Stomach (tissue), 8 donors: ENCODE measurements at regions not wholly inside any gene's neighbourhood (a gene's known extent, or its start where the extent isn't known, plus 50 kb on each side); places are given as distances from the start of the nearest gene placed in this dataset.

Source experiments
- DNase-seq, 2 donors: peaks; one replicate each; pipeline versions ENCODE4 v3.0.0 to v3.0.0-alpha.2; 2013 to 2019
- H3K27ac ChIP-seq, 5 donors: fragments of 200-600 bp in 4 of 5; sonication (generic) in 4 of 5; one replicate each; pipeline ENCODE4 v1.5.1; 2013 to 2019; ENCODE audit warnings: mild to moderate bottlenecking in 1 of 5, moderate library complexity in 1 of 5
- H3K27me3 ChIP-seq, 3 donors: fragments of 200-600 bp; sonication (generic); one replicate each; pipeline ENCODE4 v1.5.1; 2017 to 2019; ENCODE audit warnings: mixed run types in 1 of 3
- H3K36me3 ChIP-seq, 4 donors: fragments of 200-600 bp; sonication (generic); 1 replicate in 3 of 4; 2 replicates in 1 of 4; pipeline ENCODE4 v1.5.1; 2016 to 2019
- H3K4me1 ChIP-seq, 4 donors: fragments of 200-600 bp; sonication (generic); one replicate each; pipeline ENCODE4 v1.5.1; 2016 to 2019
- H3K4me3 ChIP-seq, 4 donors: fragments of 200-600 bp; sonication (generic) in 3 of 4; one replicate each; pipeline ENCODE4 v1.5.1; 2016 to 2019; ENCODE audit warnings: mild to moderate bottlenecking in 1 of 4
- H3K9me3 ChIP-seq, 4 donors: fragments of 200-600 bp; sonication (generic); one replicate each; pipeline ENCODE4 v1.5.1; 2016 to 2019
- CTCF ChIP-seq, 7 experiments: fragments of 450-650 bp in 4 of 7; fragments of 200-600 bp in 3 of 7; sonication (generic) in 3 of 7; IDR thresholded peaks; one replicate each; pipeline ENCODE4 v1.5.1; 2016 to 2019; ENCODE audit warnings: antibody characterized with exemption in 7 of 7, control low read depth in 2 of 7, mild to moderate bottlenecking in 1 of 7
- EP300 ChIP-seq: sonication (generic); formaldehyde crosslinking; IDR thresholded peaks from one replicate; pipeline ENCODE4 v1.6.1; 2017; ENCODE audit warnings: antibody characterized with exemption
- POLR2A ChIP-seq, 4 donors: fragments of 450-650 bp; IDR thresholded peaks; one replicate each; pipeline ENCODE4 v1.6.1; 2016; ENCODE audit warnings: antibody characterized with exemption in 4 of 4, control low read depth in 2 of 4, mild to moderate bottlenecking in 1 of 4, moderate library complexity in 1 of 4
- POLR2AphosphoS5 ChIP-seq, 3 donors: sonication (generic); formaldehyde crosslinking; IDR thresholded peaks; one replicate each; pipeline ENCODE4 v1.6.1; 2016; ENCODE audit warnings: antibody characterized with exemption in 3 of 3
- WGBS, 5 donors: extraction: QIAGEN DNeasy Blood & Tissue Kit in 3 of 5; methylation state at CpG; one replicate each; pipeline versions ENCODE4 v1.1.5 to v1.1.7; 2013 to 2018; 5-methylcytosine and 5-hydroxymethylcytosine counted together
- intact Hi-C: fragments of 100-400 bp; cut with DNase I; formaldehyde crosslinking; loops from one replicate; pipeline ENCODE4 v1.15.1; 2023; ENCODE audit warnings: low total_unique reads
- donor health status: healthy with polysubstance abuse.
- donor health status: Bipolar disorder and iron deficiency.
- donor health status: healthy.

- Histone ChIP-seq H3K36me3 (no peaks in the 10 kb centered on the region), H3K27ac (no peak overlapping the region), H3K4me1 (peaks cover 0 to 6% (median 0%) of the 10 kb centered on the region in 4 donors), H3K27me3 (no peaks in the 10 kb centered on the region), H3K9me3 (no peaks in the 10 kb centered on the region), H3K4me3 (no peak overlapping the region)
- intact Hi-C loops: no loop called here
- WGBS, 5 donors: 76 to 93% (median 88%) methylated on average over 2 of the region's 2 CpGs
- DNase-seq: no peak
- TF ChIP-seq CTCF (IDR thresholded peaks at IDR 0.05): no peak
- TF ChIP-seq EP300: no peak
- no peak for TF ChIP-seq POLR2AphosphoS5 (IDR thresholded peaks at IDR 0.05)
- no peak for TF ChIP-seq POLR2A (IDR thresholded peaks at IDR 0.05)
Measured at GRCh38 chr4:123673971-123674370, 277.4 kb downstream of the SPRY1 start.

DNA sequence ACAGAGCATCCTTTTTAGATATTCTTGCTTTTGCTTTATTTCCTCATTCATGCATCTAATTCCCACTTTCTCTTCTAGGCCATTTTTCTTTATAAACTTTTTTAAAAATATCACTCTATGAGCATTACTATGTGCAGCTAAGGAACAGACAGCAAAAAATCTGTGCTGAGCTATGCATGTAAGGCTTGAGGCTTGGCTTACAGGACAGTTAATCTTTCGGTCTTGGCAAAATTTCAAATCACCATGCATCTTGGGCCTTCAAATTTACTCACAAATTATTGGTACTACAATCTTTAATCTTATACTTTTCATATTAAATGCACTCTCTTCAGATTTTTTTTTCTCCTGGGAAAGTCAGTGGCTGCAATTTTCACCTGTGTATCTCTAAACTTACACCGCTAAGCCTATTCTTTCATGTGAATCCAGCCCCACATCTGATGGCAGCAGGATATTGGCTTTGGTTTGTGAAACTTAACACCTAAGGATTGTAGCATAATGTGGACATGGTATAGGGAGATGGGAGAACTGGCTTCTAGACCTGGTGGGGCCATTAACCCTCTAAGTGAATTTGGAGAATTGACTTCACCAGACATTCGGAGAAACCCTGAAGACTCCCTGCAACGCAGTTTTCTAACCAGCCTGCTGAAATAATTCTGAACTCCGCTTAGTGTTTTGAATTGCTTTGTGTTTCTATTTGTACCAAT lies 278.3 kb downstream of the SPRY1 start:
- no peaks in the 10 kb centered on the region for H3K27me3 ChIP-seq
- H3K27ac ChIP-seq: peak overlapping the region in 2 of 5 donors; percentile 16 to 44
- no peak for DNase-seq
- H3K4me3 ChIP-seq: no peak overlapping the region
- peaks cover 0 to 6% (median 0%) of the 10 kb centered on the region in 4 donors for H3K4me1 ChIP-seq
- intact Hi-C loops: no loop called here
- WGBS, 5 donors: 80 to 92% (median 87%) methylated on average over 5 of the region's 5 CpGs
- H3K36me3 ChIP-seq: no peaks in the 10 kb centered on the region
- no peaks in the 10 kb centered on the region for H3K9me3 ChIP-seq
- no peak for TF ChIP-seq POLR2A (IDR thresholded peaks at IDR 0.05)
- TF ChIP-seq EP300: no peak
- no peak for TF ChIP-seq CTCF (IDR thresholded peaks at IDR 0.05)
- no peak for TF ChIP-seq POLR2AphosphoS5 (IDR thresholded peaks at IDR 0.05)

DNA sequence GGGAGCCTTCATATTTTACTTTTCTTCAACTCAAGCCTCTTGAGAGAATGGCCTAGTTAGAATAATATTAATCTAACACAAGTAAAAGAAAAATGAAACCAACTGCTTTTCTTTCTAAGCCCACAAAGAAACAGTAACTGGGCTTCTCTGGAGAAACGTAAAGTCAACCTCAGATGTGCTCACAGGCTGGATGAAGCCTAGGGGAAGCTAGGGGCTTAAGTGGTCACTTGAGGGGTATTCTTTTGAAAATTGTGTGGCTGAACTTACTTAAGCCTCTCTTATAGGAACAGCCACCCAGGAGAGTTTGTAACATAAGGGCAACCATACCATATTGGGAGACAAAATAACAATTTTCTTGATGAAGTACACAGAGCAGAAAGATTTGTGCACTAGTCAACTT lies 279.0 kb downstream of the SPRY1 start:
- 42 to 93% (median 85%) methylated on average over 1 of the region's 1 CpG for WGBS, 5 donors
- H3K27me3 ChIP-seq: no peaks in the 10 kb centered on the region
- no peak for DNase-seq
- intact Hi-C loops: no loop called here
- TF ChIP-seq POLR2A (IDR thresholded peaks at IDR 0.05) (no peak), CTCF (IDR thresholded peaks at IDR 0.05) (no peak), EP300 (no peak), POLR2AphosphoS5 (IDR thresholded peaks at IDR 0.05) (no peak)
- H3K9me3 ChIP-seq: no peaks in the 10 kb centered on the region
- peak overlapping the region in 2 of 5 donors; percentile 16 to 44 for H3K27ac ChIP-seq
- H3K36me3 ChIP-seq: no peaks in the 10 kb centered on the region
- peaks cover 0 to 6% (median 0%) of the 10 kb centered on the region in 4 donors for H3K4me1 ChIP-seq
- H3K4me3 ChIP-seq: no peak overlapping the region

- H3K9me3 ChIP-seq: no peaks in the 10 kb centered on the region
- WGBS, 5 donors: 86 to 91% (median 87%) methylated on average over 5 of the region's 5 CpGs
- H3K36me3 ChIP-seq: no peaks in the 10 kb centered on the region
- peaks cover 0 to 6% (median 0%) of the 10 kb centered on the region in 4 donors for H3K4me1 ChIP-seq
- H3K27me3 ChIP-seq: no peaks in the 10 kb centered on the region
- no peak overlapping the region for H3K27ac ChIP-seq
- DNase-seq: no peak
- TF ChIP-seq CTCF (IDR thresholded peaks at IDR 0.05): no peak
- no peak for TF ChIP-seq POLR2AphosphoS5 (IDR thresholded peaks at IDR 0.05)
- TF ChIP-seq EP300: no peak
- TF ChIP-seq POLR2A (IDR thresholded peaks at IDR 0.05): no peak
- no peak overlapping the region for H3K4me3 ChIP-seq
- intact Hi-C loops: no loop called here
Measured at GRCh38 chr4:123676071-123676889, 279.7 kb downstream of the SPRY1 start.
